Stimulated activated effector memory CD8-positive, alpha-beta T cell treated with anti-CD3 and anti-CD28 coated beads, Interleukin-12 subunit alpha, Interleukin-12 subunit beta, amount 100 ng/mL, for 72 hours (primary cell): ENCODE measurements at regions not wholly inside any gene's neighbourhood (a gene's known extent, or its start where the extent isn't known, plus 50 kb on each side); places are given as distances from the start of the nearest gene placed in this dataset.

Experiments used
- ATAC-seq: fragments of 150-1000 bp; cut with Tn5 transposase; 2 replicates; pipeline ENCODE4 v1.10.0; 2021
- DNase-seq, 2 donors: peaks; one replicate each; pipeline ENCODE4 v3.0.0; 2021 to 2022; ENCODE audit warnings: low spot score in 2 of 2
- H3K27ac Mint-ChIP-seq: one replicate; pipeline ENCODE4 v1.8.0; 2022; ENCODE audit warnings: mild to moderate bottlenecking, mixed read lengths
- H3K36me3 Mint-ChIP-seq: one replicate; pipeline ENCODE4 v1.8.0; 2022; ENCODE audit warnings: mild to moderate bottlenecking, mixed read lengths
- H3K4me1 Mint-ChIP-seq: one replicate; pipeline ENCODE4 v1.8.0; 2022; ENCODE audit warnings: mixed read lengths
- H3K4me3 Mint-ChIP-seq: one replicate; pipeline ENCODE4 v1.8.0; 2022; ENCODE audit warnings: mild to moderate bottlenecking, mixed read lengths
- H3K9me3 Mint-ChIP-seq: one replicate; pipeline ENCODE4 v1.8.0; 2022; ENCODE audit warnings: mixed read lengths

DNA sequence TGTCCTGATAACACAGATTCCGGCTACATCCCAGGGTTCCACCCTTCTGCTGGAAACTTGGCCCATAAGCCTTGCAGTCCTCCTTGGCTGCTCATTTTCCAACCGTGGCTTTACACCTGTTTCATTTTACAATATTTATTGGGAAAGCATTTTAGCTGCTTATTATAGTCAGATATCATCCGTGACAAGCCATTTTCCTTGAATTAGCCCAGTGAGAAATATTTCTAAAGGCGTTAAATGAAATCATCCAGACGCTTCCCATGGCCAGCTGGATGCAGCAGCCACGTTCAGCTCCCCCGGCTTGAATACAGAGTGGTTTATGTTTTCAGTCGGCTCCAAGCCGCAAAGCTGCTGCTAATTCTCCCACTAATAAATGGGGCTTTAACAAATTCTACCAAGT is 245.0 kb upstream of the PELI2 start:
- Mint-ChIP-seq H3K27ac (no peak overlapping the region), H3K4me1 (no peaks in the 10 kb centered on the region), H3K36me3 (no peaks in the 10 kb centered on the region), H3K4me3 (no peak overlapping the region), H3K9me3 (no peaks in the 10 kb centered on the region)
- no peak for ATAC-seq
- no peak for DNase-seq

DNA sequence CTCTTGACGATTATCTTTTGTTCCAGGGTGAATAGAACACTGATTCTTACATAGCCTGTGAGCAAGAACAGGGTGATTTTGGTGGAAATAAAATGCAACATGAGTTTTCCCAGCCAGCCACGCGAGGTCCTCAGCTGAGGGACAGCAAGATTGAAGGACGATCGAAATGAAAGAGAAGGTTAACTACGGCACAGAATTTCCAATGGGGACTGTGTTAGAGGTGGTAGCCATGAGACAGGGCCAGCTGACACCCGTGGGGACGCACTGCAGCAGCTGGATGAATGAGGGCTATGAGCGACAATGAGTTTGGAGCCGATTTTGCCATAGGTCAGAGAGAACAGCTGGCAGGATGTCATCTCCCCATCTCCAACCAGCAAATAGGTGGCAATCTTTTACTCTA is 243.4 kb upstream of the PELI2 start:
- no peaks in the 10 kb centered on the region for H3K9me3 Mint-ChIP-seq
- H3K27ac Mint-ChIP-seq: no peak overlapping the region
- no peak overlapping the region for H3K4me3 Mint-ChIP-seq
- ATAC-seq (no peak), DNase-seq (no peak)
- no peaks in the 10 kb centered on the region for H3K36me3 Mint-ChIP-seq
- H3K4me1 Mint-ChIP-seq: no peaks in the 10 kb centered on the region

DNA sequence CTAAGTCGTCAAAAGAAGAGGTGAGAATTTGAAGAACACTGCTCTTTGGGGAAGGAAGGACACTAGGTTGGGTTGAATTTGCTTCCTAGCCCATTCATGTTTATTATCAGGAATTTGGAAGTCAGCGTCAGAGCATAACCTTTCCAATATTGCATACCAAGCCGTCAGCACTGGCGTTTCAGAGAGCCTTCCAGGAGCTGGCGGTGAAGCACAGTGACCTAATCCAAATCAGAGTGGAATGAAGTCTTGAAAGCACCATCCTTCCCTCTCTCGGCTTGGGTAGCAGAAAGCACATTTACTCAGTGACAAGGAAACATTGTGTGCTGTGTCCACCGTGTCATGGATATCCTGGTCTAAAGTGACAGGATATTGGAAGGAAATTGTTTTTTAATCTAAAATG is 240.3 kb upstream of the PELI2 start:
- H3K4me1 Mint-ChIP-seq: no peaks in the 10 kb centered on the region
- H3K36me3 Mint-ChIP-seq: no peaks in the 10 kb centered on the region

DNA sequence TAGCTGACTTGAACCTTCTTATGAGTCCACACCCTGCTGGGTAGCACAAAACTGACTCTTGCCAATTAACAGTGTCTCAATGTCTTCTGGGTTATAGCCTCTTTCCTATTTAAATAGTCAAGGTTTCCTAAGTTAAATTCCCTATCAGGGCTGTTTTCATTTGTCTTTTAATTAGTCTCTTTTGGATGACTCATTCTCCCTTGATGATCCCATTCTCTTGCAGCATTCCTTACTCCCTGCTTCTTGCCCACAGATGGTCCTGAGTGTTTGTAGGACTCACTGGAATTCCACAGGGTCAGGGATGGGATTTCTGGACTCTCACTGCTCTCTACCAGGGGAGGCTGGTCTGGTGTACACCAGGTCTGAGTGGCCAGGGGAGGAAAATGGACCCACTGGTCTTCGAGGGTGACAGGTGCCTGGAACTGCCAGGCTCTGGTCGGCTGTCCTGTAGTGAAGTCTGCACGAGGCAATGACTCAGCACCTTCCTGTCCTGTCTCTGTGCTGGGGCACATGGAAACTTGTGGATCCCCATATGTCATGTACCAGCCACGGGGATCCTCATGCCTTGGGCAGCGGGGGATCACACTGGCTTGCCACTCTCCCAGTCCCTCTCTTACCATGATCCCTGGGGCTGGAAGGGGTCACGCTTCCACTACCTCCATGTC is 236.5 kb upstream of the PELI2 start:
- peak; percentile 19 for ATAC-seq
- Mint-ChIP-seq H3K27ac (no peak overlapping the region), H3K9me3 (no peaks in the 10 kb centered on the region)

More for the DNA sequence above, 240.3 kb upstream of the PELI2 start:
- ATAC-seq (no peak), DNase-seq (no peak)
- Mint-ChIP-seq H3K27ac (no peak overlapping the region), H3K4me3 (no peak overlapping the region), H3K9me3 (no peaks in the 10 kb centered on the region)

DNA sequence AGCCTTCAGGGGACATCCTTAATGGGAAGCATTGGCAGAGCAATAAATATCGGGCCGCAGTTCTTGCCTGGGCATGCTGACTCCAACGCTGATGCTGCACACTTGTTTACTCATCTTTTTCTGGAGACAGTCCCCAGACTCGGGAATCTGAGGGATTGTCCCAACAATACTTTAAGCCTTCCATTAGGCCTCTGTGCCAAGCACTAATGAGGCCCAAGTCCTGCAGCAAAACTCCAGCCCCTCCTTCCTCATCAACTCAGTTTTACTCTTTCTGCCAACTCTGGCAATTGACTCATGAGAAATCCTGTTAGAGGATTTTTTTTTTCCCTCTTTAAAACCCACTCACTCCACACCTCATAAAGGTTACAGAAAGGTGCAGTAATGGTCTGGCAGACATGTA is 233.4 kb upstream of the PELI2 start:
- Mint-ChIP-seq H3K9me3 (no peaks in the 10 kb centered on the region), H3K4me3 (no peak overlapping the region), H3K27ac (no peak overlapping the region), H3K4me1 (no peaks in the 10 kb centered on the region), H3K36me3 (no peaks in the 10 kb centered on the region)
- no peak for ATAC-seq
- DNase-seq: no peak

More for the DNA sequence above, 236.5 kb upstream of the PELI2 start:
- Mint-ChIP-seq H3K4me3 (no peak overlapping the region), H3K36me3 (no peaks in the 10 kb centered on the region), H3K4me1 (no peaks in the 10 kb centered on the region)
- DNase-seq: no peak

DNA sequence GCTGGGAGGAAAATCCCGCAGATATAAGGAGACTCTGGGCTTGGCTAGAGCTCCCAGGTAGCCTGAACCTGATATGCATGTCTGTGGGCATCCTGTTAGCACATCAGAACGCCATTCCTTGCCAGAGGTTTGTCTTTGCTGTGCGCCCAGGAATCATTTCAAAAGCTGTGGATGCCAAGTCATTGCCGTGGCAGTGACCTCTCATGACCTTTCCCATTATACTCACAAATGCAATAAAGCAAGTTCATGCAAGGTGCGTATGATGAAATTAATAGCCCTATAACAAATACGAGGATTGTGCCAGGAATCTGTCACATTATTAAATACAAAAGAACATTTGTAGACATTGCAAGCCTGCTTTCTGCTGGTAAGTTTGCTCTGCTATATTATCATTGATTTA is 229.1 kb upstream of the PELI2 start:
- ATAC-seq (no peak), DNase-seq (no peak)
- H3K4me3 Mint-ChIP-seq: no peak overlapping the region
- no peaks in the 10 kb centered on the region for H3K4me1 Mint-ChIP-seq
- H3K9me3 Mint-ChIP-seq: no peaks in the 10 kb centered on the region
- no peak overlapping the region for H3K27ac Mint-ChIP-seq
- H3K36me3 Mint-ChIP-seq: no peaks in the 10 kb centered on the region

DNA sequence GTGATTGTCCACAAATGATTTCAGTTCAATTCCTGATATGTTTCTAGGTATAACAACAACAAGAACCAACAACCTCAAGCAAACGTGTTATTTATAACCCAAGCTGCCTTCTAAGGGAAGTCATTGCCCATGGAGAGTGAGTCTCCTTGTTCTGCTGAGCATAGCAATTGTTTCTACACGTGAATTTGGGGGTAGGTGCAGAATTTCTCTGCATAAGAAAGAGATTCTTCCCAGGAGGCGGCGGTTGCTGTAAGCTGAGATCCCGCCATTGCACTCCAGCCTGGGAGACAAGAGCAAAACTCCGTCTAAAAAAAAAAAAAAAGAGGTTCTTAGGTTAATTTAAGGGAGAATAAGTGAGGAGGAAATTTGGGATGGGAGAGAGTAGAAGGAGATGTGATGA is 226.5 kb upstream of the PELI2 start:
- Mint-ChIP-seq H3K4me1 (no peaks in the 10 kb centered on the region), H3K4me3 (no peak overlapping the region), H3K36me3 (no peaks in the 10 kb centered on the region), H3K27ac (no peak overlapping the region), H3K9me3 (no peaks in the 10 kb centered on the region)
- DNase-seq (no peak), ATAC-seq (no peak)

DNA sequence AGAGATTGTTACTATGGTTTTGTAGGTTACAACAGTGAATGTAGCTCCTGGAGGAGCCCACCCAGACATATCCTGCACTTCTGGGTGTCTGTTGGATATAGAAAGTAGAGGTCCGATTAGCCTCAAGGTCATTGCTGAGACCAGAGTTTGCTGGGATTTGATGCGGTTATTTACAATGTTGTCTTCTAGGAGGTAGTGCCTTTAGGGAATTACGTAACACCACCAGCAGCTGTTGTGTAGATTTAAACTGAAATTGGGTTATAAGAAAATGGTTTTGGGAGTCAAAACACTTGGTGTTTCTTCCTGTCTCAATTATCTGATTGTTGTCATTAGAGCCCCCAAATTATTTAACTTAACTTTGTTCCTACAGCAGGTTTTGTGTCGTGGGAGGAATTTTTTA is 225.3 kb upstream of the PELI2 start:
- H3K4me3 Mint-ChIP-seq: no peak overlapping the region
- no peak overlapping the region for H3K27ac Mint-ChIP-seq
- no peak for DNase-seq
- no peaks in the 10 kb centered on the region for H3K36me3 Mint-ChIP-seq
- H3K4me1 Mint-ChIP-seq: no peaks in the 10 kb centered on the region
- ATAC-seq: no peak
- no peaks in the 10 kb centered on the region for H3K9me3 Mint-ChIP-seq

DNA sequence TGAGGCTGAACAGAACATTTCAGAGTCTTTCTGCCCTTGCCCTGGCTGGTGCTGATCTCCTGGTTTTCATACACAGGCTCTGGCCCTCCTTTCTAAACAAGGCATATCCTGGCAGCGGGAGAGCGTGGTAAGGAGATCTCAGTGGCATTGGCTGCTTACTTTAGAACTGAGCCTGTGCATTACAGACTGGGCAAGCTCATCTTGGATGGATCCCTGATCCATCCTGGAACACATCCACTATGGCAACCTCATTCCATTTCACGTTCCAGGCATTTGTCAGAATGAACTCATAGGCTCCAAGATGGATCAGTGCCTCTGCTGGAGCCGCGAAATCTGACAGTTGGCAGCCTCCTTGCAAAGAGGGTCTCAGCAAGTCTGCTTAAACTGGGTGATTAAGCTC is 224.5 kb upstream of the PELI2 start:
- ATAC-seq (peak; percentile 31), DNase-seq (no peak)
- Mint-ChIP-seq H3K4me3 (no peak overlapping the region), H3K36me3 (no peaks in the 10 kb centered on the region), H3K27ac (no peak overlapping the region), H3K4me1 (no peaks in the 10 kb centered on the region), H3K9me3 (no peaks in the 10 kb centered on the region)

DNA sequence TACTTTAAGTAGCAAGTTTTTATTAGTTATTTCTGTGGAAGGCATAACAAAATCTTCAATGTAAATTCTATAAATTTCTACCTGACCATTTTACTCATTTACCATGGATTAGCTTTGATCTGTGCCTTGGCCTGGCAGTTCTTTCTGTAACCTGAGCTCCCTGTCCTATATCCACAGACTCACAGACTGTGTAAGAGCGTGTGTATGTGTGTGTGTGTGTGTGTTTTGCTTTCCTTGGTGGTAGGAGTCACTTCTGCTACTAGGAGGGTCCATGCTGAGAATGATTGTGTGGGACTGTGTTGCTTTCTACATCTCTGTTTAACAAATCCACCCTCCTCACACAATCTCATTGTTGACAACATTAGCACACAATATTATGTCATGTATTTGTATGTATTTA is 221.2 kb upstream of the PELI2 start:
- Mint-ChIP-seq H3K4me1 (no peaks in the 10 kb centered on the region), H3K9me3 (no peaks in the 10 kb centered on the region), H3K4me3 (no peak overlapping the region), H3K27ac (no peak overlapping the region), H3K36me3 (no peaks in the 10 kb centered on the region)
- ATAC-seq (no peak), DNase-seq (no peak)

DNA sequence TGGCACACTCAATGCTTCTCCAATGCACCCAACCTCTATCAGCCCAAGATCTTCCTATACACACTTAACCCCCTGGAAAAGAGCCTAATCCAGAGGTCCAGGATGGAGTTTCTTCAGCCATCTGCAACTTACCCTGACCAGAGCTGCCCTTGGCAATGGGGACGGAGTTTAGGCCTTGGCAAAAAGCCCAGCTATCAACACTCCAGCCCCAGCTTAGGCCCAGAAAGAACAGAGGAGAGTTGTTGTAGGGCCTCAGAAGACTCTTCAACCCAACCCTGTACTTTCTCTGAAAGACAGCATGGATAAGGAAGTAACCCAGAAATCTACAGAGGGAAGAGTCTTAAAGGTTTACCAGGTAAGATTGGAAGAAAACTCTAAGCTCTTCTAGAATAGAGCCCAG is 219.3 kb upstream of the PELI2 start:
- Mint-ChIP-seq H3K36me3 (no peaks in the 10 kb centered on the region), H3K4me3 (no peak overlapping the region), H3K4me1 (no peaks in the 10 kb centered on the region), H3K9me3 (no peaks in the 10 kb centered on the region), H3K27ac (no peak overlapping the region)
- no peak for ATAC-seq
- DNase-seq: no peak

DNA sequence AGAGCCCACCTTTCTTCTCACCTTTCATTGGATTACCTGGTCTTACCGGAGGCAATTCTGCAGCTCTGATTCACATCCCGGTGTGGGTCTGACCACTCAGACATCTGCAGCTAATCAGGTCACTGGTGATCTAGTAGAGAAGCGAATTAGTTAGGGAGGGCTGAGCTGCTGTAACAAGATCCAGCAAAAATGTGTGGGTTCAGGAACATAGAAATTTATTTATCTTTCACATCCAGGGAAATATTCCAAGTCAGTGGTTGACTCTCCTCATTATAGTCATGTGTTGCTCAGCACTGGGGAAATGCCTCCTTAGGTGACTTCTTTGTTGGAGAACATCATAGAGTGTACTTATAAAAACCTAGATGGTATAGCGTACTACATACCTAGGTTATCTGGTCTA is 218.7 kb upstream of the PELI2 start:
- no peak overlapping the region for H3K4me3 Mint-ChIP-seq
- no peaks in the 10 kb centered on the region for H3K4me1 Mint-ChIP-seq
- no peaks in the 10 kb centered on the region for H3K36me3 Mint-ChIP-seq
- DNase-seq: no peak
- H3K9me3 Mint-ChIP-seq: no peaks in the 10 kb centered on the region
- H3K27ac Mint-ChIP-seq: no peak overlapping the region
- ATAC-seq: no peak

DNA sequence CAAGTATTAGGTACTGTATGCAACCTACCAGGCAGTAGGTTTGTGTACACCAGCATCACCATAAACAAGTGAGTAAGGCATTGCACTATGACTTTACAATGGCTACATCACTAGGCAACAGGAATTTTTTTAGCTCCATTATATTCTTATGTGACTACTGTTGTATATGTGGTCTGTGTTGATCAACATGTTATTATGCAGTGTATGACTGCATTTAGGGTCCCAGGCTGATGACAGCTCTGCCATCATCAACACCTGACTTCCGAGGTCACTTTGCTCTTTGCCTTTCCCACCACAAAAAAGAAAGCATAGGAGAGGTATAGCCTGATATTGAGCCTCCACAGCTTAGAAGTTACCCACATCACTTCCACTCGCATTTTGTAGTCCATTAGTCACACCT is 217.5 kb upstream of the PELI2 start:
- no peak for ATAC-seq
- no peaks in the 10 kb centered on the region for H3K4me1 Mint-ChIP-seq
- DNase-seq: no peak
- no peak overlapping the region for H3K4me3 Mint-ChIP-seq
- no peaks in the 10 kb centered on the region for H3K36me3 Mint-ChIP-seq
- H3K9me3 Mint-ChIP-seq: no peaks in the 10 kb centered on the region
- H3K27ac Mint-ChIP-seq: no peak overlapping the region

DNA sequence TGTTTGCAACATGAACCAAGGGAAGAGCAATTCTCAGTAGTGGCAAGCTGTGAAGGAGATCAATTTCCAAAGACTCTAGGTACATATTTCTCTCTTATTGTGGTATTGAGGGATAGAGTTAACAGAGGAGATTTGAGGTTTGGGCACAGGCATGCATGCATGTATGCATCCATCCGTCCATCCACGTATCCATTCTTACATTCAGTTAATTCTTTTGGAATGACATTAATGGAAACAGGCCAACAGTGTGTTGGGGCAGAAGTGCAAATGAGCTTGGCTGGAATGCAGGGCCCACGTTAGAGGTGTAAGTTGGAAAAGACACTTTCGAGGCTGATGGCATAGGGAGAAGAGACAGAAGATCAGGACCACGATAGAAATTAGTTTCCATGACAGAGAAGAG is 216.9 kb upstream of the PELI2 start:
- H3K27ac Mint-ChIP-seq: no peak overlapping the region
- no peak overlapping the region for H3K4me3 Mint-ChIP-seq
- H3K36me3 Mint-ChIP-seq: no peaks in the 10 kb centered on the region
- DNase-seq: no peak
- H3K9me3 Mint-ChIP-seq: no peaks in the 10 kb centered on the region
- ATAC-seq: no peak
- H3K4me1 Mint-ChIP-seq: no peaks in the 10 kb centered on the region

DNA sequence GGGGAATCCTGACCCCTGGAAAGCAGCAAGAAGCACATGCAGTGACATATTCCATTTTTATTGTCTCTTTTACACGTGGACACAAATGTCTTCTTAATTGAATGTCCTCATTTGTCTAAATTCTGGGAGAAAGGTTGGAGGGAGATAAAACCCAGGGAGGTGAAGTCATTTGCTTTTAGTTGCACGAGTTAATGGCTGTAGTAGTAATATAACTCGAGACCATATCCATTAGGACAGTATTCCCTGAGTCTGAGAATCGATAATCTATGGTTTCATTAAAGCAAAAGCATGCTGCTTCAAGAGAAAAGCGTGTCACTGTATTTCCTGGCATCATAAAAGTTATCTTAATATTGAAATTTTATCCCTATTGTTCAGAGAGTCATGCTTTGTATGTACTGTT is 216.0 kb upstream of the PELI2 start:
- no peaks in the 10 kb centered on the region for H3K4me1 Mint-ChIP-seq
- no peak overlapping the region for H3K4me3 Mint-ChIP-seq
- no peaks in the 10 kb centered on the region for H3K36me3 Mint-ChIP-seq
- ATAC-seq (no peak), DNase-seq (no peak)
- H3K9me3 Mint-ChIP-seq: no peaks in the 10 kb centered on the region
- H3K27ac Mint-ChIP-seq: no peak overlapping the region

DNA sequence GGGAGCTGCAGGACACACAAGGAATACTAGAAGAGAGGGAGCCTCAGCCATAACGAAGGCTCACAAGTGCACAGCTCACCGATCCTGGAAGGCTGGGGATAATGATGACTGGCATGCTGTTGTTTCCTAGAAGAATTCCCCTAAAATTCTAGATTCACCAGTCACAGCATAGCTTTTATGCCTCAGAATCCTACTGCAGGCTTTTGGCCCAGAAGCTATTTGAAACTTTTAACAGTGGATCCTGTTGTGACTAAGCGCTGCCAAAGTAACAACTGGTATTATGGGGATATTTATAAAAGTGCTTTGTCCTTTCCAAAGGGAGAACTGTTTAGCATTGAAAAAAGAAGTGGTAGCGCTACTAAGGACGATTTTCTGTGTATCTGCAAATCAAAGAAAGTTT is 214.1 kb upstream of the PELI2 start:
- Mint-ChIP-seq H3K4me3 (no peak overlapping the region), H3K9me3 (no peaks in the 10 kb centered on the region), H3K36me3 (no peaks in the 10 kb centered on the region)

DNA sequence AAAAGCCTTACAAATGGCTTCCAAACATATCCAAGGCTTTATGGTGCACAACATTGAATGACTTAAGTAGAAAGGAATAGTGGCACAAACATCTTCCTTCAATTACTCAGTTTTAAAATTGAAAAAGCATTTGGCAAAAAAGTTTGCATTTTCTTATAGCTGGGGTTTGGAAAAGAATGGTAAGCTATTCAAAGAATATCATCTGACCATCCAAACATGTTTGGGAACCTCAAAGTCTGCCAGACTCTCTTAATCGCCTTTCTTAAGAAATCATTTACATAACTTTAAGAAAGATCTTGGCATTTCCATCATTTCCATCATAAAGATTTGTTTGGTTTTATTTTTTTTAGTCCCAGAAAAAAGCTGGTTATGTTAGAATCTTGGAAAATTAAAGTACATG is 210.1 kb upstream of the PELI2 start:
- H3K4me3 Mint-ChIP-seq: no peak overlapping the region
- no peak for ATAC-seq
- no peaks in the 10 kb centered on the region for H3K36me3 Mint-ChIP-seq
- DNase-seq: no peak
- no peaks in the 10 kb centered on the region for H3K9me3 Mint-ChIP-seq
- no peaks in the 10 kb centered on the region for H3K4me1 Mint-ChIP-seq
- no peak overlapping the region for H3K27ac Mint-ChIP-seq

More for the DNA sequence above, 214.1 kb upstream of the PELI2 start:
- no peaks in the 10 kb centered on the region for H3K4me1 Mint-ChIP-seq
- no peak for ATAC-seq
- DNase-seq: no peak
- no peak overlapping the region for H3K27ac Mint-ChIP-seq
